ENCODE measurements at regions not wholly inside any gene's neighbourhood (a gene's known extent, or its start where the extent isn't known, plus 50 kb on each side); places are given as distances from the start of the nearest gene placed in this dataset.

GRCh38 chr4:26020881-26021280 is 106.9 kb downstream of the SMIM20 start:
- no peak for DNase-seq

GRCh38 chr4:26021417-26022345 is 107.7 kb downstream of the SMIM20 start:
- DNase-seq = no peak

- DNase-seq = peak; percentile 12
Observed at GRCh38 chr4:26022346-26023202, 108.6 kb downstream of the SMIM20 start.

GRCh38 chr4:26023203-26023972 is 109.4 kb downstream of the SMIM20 start:
- no peak for DNase-seq

GRCh38 chr4:26024079-26024478 is 110.1 kb downstream of the SMIM20 start:
- no peak for DNase-seq

GRCh38 chr4:26028133-26028792 is 114.2 kb downstream of the SMIM20 start:
- no peak for DNase-seq

GRCh38 chr4:26028793-26029567 is 115.0 kb downstream of the SMIM20 start:
- DNase-seq = no peak

GRCh38 chr4:26029568-26030131 is 115.6 kb downstream of the SMIM20 start:
- DNase-seq = no peak

GRCh38 chr4:26030260-26030667 is 116.2 kb downstream of the SMIM20 start:
- DNase-seq = no peak

- DNase-seq = no peak
Observed at GRCh38 chr4:26030780-26031179, 116.8 kb downstream of the SMIM20 start.

GRCh38 chr4:26031704-26032103 is 117.7 kb downstream of the SMIM20 start:
- DNase-seq = no peak

GRCh38 chr4:26032142-26032541 is 118.1 kb downstream of the SMIM20 start:
- no peak for DNase-seq

GRCh38 chr4:26032630-26033317 is 118.8 kb downstream of the SMIM20 start:
- no peak for DNase-seq

- no peak for DNase-seq
Observed at GRCh38 chr4:26033389-26033788, 119.4 kb downstream of the SMIM20 start.

GRCh38 chr4:26034849-26035248 is 120.8 kb downstream of the SMIM20 start:
- no peak for DNase-seq

- DNase-seq = no peak
Observed at GRCh38 chr4:26035921-26036320, 121.9 kb downstream of the SMIM20 start.

- DNase-seq = no peak
Observed at GRCh38 chr4:26039639-26040359, 125.8 kb downstream of the SMIM20 start.

- no peak for DNase-seq
Observed at GRCh38 chr4:26044524-26044923, 130.5 kb downstream of the SMIM20 start.

GRCh38 chr4:26044983-26045382 is 131.0 kb downstream of the SMIM20 start:
- no peak for DNase-seq

GRCh38 chr4:26047795-26048194 is 133.8 kb downstream of the SMIM20 start:
- no peak for DNase-seq

All from NCI-H1417 treated with DMSO at 0.1 percent for 48 hours (cell line).